LNCaP clone FGC (cell line): ENCODE measurements at regions not wholly inside any gene's neighbourhood (a gene's known extent, or its start where the extent isn't known, plus 50 kb on each side); places are given as distances from the start of the nearest gene placed in this dataset.

Source experiments
- DNase-seq: peaks from one replicate; pipeline ENCODE4 v3.0.0-alpha.2; 2011; ENCODE audit warnings: low read depth
- H3K4me3 ChIP-seq: 2 replicates; pipeline ENCODE4 v1.5.1; 2011; ENCODE audit warnings: mild to moderate bottlenecking, low read depth, low read length, control low read depth
- CTCF ChIP-seq: IDR thresholded peaks from 2 replicates; pipeline ENCODE4 v1.5.1; 2012; ENCODE audit warnings: mild to moderate bottlenecking; ENCODE audit not compliant: control insufficient read depth, insufficient read depth; ENCODE audit errors: extremely low read depth

- H3K4me3 ChIP-seq: no peak overlapping the region
- TF ChIP-seq CTCF: no peak
- DNase-seq: no peak
Observed at GRCh38 chr18:41262688-41263087, 692.3 kb upstream of the PIK3C3 start.

GRCh38 chr18:41244591-41245037, 710.4 kb upstream of the PIK3C3 start:
- no peak for DNase-seq
- H3K4me3 ChIP-seq: no peak overlapping the region
- no peak for TF ChIP-seq CTCF

- TF ChIP-seq CTCF: no peak
- no peak overlapping the region for H3K4me3 ChIP-seq
- no peak for DNase-seq
Observed at GRCh38 chr18:41237317-41237716, 717.7 kb upstream of the PIK3C3 start.

- no peak overlapping the region for H3K4me3 ChIP-seq
- no peak for DNase-seq
- no peak for TF ChIP-seq CTCF
Observed at GRCh38 chr18:41231681-41232080, 723.4 kb upstream of the PIK3C3 start.

- TF ChIP-seq CTCF: no peak
- no peak for DNase-seq
- no peak overlapping the region for H3K4me3 ChIP-seq
Observed at GRCh38 chr18:41227993-41228392, 727.0 kb upstream of the PIK3C3 start.

- no peak for DNase-seq
- TF ChIP-seq CTCF: no peak
- no peak overlapping the region for H3K4me3 ChIP-seq
Observed at GRCh38 chr18:41226911-41227310, 728.1 kb upstream of the PIK3C3 start.

GRCh38 chr18:41226186-41226585, 728.8 kb upstream of the PIK3C3 start:
- H3K4me3 ChIP-seq: no peak overlapping the region
- DNase-seq: no peak
- no peak for TF ChIP-seq CTCF
